AG08396 (cell line): ENCODE measurements at regions not wholly inside any gene's neighbourhood (a gene's known extent, or its start where the extent isn't known, plus 50 kb on each side); places are given as distances from the start of the nearest gene placed in this dataset.
"Not testable (repeated sequence)": the region's sequence is repeated elsewhere in the genome, so short reads cannot be mapped to it uniquely, and the experiment has no call there.

Experiments
- DNase-seq: peaks from one replicate; pipeline ENCODE4 v3.0.0; 2012; ENCODE audit warnings: low spot score, mixed read lengths

GRCh38 chr6:74491844-74492374, 713.9 kb downstream of the COL12A1 start:
- DNase-seq, result no peak

DNA sequence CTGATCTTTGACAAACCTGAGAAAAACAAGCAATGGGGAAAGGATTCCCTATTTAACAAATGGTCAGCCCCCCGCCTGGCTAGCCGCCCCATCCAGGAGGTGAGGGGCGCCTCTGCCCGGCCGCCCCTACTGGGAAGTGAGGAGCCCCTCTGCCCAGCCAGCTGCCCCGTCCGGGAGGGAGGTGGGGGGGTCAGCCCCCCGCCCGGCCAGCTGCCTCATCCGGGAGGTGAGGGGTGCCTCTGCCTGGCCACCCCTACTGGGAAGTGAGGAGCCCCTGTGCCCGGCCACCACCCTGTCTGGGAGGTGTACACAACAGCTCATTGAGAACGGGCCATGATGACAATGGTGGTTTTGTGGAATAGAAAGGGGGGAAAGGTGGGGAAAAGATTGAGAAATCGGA, 717.1 kb downstream of the COL12A1 start:
- DNase-seq, result not testable (repeated sequence)

DNA sequence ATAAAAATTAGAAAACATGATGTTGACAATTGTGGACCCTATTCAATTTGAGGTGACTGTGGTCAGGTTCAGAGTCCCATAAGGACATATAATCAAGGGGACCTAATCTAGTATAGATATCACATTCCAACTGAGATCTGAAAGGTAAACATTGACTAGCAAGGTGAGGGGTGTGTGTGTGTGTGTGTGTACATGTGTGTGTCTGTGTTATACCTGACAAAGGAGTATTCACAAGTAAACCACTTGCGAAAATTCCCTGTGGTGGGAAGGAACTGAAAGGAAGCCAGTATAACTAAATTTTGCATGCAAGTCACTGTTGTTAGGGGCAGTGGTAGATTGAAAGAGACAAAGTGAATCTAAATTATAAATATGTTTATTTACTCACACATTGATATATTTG, 723.7 kb downstream of the COL12A1 start:
- no peak for DNase-seq

DNA sequence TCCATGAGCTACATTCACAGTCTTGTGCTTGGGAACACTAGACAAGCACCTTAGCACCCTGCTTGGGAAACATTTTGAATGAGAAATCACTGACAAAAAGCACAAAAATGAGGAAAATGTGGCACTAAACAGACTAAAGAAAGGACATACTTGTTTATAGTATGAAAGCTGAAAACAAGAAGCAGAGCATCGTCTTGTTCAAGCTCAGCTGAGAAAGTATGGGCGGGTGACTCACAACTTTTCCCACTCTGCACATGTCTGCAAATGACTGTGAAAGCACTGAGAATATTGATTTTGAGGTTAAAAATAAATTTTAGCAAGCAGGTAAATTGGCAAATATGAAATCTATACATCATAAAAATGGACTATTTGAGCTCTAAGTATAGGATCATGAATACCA, 725.3 kb downstream of the COL12A1 start:
- DNase-seq, result no peak

DNA sequence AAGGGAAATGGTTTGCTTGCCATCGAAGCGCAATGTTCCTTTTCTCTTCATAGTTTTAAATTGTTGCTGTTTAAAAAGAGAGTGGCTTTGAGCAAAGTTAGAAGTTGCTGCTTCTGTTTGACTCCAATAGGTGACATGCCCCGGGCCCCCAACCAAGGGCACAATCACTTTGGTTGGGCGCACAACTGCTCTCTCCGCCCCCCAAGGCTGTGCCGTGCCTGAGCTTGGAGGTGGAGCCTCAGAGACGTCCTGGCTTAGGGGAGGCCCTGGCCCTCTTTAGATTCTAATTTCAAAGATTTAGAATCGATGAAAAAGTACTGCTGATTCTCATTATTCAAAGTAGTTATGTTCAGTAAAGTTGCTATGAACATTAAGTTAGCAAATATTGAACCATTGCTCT, 725.9 kb downstream of the COL12A1 start:
- DNase-seq, result no peak

GRCh38 chr6:74479420-74479819, 726.4 kb downstream of the COL12A1 start:
- DNase-seq, result no peak

DNA sequence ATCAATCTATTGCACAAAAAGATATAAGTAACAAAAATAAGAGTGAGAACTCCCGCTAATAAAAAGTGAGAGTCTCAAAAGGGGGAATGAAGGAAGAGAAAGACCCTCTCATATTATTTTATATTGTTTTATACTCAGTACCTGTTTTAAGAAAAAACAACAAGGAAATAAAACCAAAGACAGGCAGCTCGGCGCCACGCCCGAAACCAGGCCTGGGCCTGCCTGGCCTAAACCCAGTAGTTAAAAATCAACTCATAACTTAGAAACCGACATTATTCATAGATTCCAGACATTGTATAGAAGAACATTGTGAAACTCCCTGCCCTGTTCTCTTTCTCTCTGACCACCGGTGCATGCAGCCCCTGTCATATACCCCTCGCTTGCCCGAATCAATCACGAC, 731.8 kb downstream of the COL12A1 start:
- DNase-seq, result not testable (repeated sequence)

DNA sequence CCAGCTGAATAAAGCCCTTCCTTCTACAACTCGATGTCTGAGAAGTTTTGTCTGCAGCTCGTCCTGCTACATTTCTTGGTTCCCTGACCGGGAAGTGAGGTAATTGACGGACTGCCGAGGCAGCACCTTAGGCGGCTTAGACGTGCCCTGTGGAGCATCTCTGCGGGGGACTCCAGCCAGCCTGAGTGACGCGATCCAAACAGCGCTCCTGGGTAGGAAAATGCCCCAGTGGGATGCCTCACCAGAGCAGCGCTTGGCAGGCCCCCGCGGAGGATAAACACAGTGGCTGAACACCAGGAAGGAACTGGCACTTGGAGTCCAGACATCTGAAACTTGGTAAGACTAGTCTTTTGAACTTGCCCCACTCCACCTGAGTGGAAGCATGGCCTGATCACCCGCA, 737.3 kb downstream of the COL12A1 start:
- DNase-seq, result not testable (repeated sequence)

DNA sequence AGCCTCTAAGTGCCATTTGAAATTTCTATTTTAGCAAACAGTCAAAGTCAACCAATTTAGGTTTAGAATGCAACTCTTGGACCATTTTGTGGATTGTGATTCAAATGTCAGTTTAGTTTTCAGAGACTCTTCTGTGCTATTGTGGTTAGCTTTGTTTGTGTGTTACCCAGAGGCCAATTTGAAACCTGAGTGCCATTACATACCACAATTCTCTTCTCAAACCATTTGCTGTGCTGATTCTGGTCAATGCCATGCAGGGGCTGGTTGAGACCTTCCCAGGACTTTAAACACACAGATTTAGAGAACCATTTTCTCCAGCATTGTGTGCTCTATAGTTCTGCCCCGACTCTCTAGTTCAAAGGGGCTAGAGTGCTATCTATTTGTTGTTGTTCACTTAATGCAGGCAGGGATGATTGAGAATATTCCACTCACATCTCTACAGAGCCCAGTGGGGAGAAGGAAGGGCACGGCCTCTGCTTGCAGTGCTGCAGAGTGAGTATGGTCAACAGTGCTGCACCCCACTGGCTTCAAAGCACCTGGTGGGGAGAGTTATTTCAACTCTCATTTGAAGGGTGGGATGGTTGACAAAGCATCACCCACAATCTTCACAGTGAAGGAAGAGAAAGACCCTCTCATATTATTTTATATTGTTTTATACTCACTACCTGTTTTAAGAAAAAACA, 738.2 kb downstream of the COL12A1 start:
- DNase-seq, result peak; percentile 15

GRCh38 chr6:74466572-74466971, 739.3 kb downstream of the COL12A1 start:
- no peak for DNase-seq

- DNase-seq, result no peak
Observed at GRCh38 chr6:74459260-74459659, 746.6 kb downstream of the COL12A1 start.

DNA sequence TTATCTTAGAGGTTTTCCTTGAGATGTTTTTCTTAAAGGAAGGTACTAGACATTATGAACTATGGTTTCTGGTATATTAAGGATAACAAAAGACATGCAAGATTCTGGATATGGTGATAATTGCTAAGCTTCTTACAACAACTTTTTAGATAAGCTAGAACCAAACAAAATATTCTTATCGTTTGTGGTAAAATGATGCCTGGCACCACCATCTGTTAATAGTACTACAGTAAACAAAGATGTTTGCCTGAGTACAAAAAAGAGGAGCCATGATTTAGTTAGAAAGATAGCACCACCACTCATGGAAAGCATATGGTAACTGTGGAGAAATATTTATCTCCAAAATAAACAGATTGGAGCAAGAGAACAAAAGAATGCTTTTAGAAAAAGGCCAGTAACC, 747.3 kb downstream of the COL12A1 start:
- DNase-seq, result no peak

DNA sequence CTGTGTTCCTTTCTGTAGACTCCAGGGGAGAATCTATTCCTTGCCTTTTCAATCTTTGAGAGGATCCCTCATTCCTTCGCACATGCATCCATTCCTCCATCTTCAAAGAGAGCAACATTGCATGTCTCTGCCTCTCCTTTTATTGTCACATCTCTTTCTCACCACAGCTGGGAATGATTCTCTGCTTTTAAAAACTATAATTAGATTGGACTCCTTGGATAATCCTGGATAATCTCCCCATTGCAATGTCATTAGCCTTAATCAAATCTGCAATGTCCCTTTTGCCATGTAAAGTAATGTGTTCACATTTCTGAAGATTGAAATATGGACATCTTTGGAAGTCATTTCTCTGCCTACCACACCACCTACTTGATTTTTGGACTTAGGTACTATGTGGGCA, 750.1 kb downstream of the COL12A1 start:
- DNase-seq, result no peak

- no peak for DNase-seq
Observed at GRCh38 chr6:74451953-74452352, 753.9 kb downstream of the COL12A1 start.

- DNase-seq, result no peak
Observed at GRCh38 chr6:74448850-74449249, 752.8 kb downstream of the CD109 start.

- DNase-seq, result peak; percentile 16
Observed at GRCh38 chr6:74447013-74447412, 751.0 kb downstream of the CD109 start.

DNA sequence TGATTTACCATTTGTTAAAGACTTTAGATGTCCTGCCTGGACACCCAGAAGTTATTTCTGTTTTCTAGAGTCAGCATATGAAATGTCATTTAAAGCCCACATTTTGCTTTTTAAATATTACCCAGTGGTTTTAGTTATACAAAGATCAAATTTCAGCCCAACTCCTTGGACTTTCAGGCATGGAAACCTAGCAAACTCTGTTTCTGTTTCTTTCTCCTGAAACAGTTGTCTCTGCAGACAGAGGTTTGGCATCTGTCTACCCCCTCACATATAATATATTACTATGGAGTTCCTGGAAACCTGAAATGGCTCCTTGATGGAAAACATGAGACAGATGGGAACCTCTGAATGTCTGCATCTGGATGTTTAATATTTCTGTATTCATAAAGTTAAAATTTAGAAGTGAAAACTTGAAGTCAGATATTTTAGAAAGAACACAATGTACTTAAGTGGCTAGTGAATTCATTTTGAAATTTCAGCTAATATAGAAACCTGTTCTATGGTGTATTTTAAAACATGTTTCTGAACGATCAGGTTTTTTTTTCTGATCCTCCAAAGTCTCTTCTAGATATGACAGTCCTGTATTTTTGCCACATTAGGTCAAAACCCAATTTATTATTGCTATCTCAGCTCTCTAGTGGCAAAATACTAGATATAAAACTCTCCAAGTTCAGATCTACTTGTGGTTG, 743.3 kb downstream of the CD109 start:
- no peak for DNase-seq

- not testable (repeated sequence) for DNase-seq
Observed at GRCh38 chr6:74438395-74438794, 742.4 kb downstream of the CD109 start.

- DNase-seq, result no peak
Observed at GRCh38 chr6:74434171-74434570, 738.2 kb downstream of the CD109 start.

- DNase-seq, result no peak
Observed at GRCh38 chr6:74431873-74432580, 736.0 kb downstream of the CD109 start.

DNA sequence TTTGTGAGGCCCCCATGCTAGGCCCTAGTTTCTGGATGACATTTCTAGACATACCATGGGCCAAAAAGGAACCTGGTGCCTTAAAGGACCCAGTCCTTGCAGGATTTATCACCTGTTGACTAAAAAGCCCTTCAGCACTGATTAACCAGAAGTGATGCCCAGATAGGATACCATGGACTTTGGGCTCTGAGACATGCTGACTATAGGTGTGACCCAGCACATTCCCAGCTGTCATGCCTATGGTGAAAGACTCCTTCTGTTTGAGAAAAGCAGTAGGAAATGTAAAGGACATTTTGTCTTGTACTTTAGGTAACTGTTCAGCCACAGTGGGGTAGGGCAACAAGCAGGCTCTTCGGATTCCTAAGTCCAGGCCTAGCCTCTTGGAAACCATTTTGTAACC, 724.2 kb downstream of the CD109 start:
- DNase-seq, result no peak

DNA sequence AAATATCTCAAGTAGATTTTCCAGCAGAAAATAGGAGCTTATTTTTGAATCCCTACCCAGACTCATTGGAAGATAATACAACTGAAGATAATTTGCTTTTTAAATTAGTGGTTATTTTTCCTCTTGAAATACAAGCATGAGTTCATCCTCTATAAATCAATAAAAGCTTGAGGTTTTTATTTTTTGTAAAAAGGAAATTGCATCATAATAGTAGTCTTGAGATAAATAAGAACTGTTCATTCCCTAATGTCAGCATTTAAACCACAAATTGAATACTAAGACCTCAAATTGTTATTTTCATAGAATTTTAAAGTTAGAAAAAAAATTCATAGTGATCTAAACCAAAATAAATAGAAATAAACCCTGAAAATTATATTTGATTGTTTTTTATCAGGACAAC, 719.1 kb downstream of the CD109 start:
- no peak for DNase-seq

GRCh38 chr6:74410630-74411029, 714.6 kb downstream of the CD109 start:
- DNase-seq, result no peak
